A673 (cell line): ENCODE measurements at regions not wholly inside any gene's neighbourhood (a gene's known extent, or its start where the extent isn't known, plus 50 kb on each side); places are given as distances from the start of the nearest gene placed in this dataset.

Source experiments
- BruUV-seq: library from RNA; stranded (reverse); fragments of 400-500 nt; replicated peaks from 2 replicates; lab custom pipeline; 2021; lab: Mats Ljungman, UMichigan
- CTCF ChIA-PET: fragments of 300-600 bp; sonication (Branson Sonifier 250); formaldehyde crosslinking; loops from one replicate; lab custom pipeline; 2022; ENCODE audit warnings: antibody characterized with exemption; lab: Charles Lee
- POLR2A ChIA-PET: fragments of 300-600 bp; sonication (Branson Sonifier 250); formaldehyde crosslinking; loops from one replicate; lab custom pipeline; 2022; ENCODE audit warnings: antibody characterized with exemption; ENCODE audit not compliant: low non-redundant PET; lab: Charles Lee
- DNase-seq: peaks from one replicate; pipeline ENCODE4 v3.0.0-alpha.2; 2015; ENCODE audit warnings: low spot score
- H3K27ac ChIP-seq: fragments of 200-600 bp; sonication (generic); 2 replicates; pipeline ENCODE4 v1.5.1; 2016; ENCODE audit warnings: mixed run types, low read depth, mild to moderate bottlenecking, mixed read lengths, antibody characterized with exemption, low read length; ENCODE audit not compliant: poor library complexity, severe bottlenecking
- H3K27me3 ChIP-seq: fragments of 200-600 bp; sonication (generic); replicated peaks from 2 replicates; pipeline ENCODE4 v1.6.1; 2017; ENCODE audit warnings: mixed run types, low read depth, mild to moderate bottlenecking, mixed read lengths, antibody characterized with exemption, low read length; ENCODE audit not compliant: insufficient read depth, poor library complexity
- H3K36me3 ChIP-seq: fragments of 200-600 bp; sonication (generic); 2 replicates; pipeline ENCODE4 v1.6.1; 2016; ENCODE audit warnings: mixed run types, mild to moderate bottlenecking, mixed read lengths, antibody characterized with exemption, low read length; ENCODE audit not compliant: insufficient read depth, poor library complexity, severe bottlenecking
- H3K4me1 ChIP-seq: fragments of 200-600 bp; sonication (generic); 2 replicates; pipeline ENCODE4 v1.6.1; 2017; ENCODE audit warnings: mixed run types, mild to moderate bottlenecking, mixed read lengths, antibody characterized with exemption, low read length; ENCODE audit not compliant: insufficient read depth, poor library complexity, severe bottlenecking
- H3K4me3 ChIP-seq: fragments of 200-600 bp; sonication (generic); 2 replicates; pipeline ENCODE4 v1.5.1; 2016; ENCODE audit warnings: low read depth, mixed run types, mild to moderate bottlenecking, mixed read lengths, low read length; ENCODE audit not compliant: poor library complexity, severe bottlenecking
- H3K9me3 ChIP-seq: fragments of 200-600 bp; sonication (generic); 2 replicates; pipeline ENCODE4 v1.6.1; 2016; ENCODE audit warnings: mixed run types, low read depth, mild to moderate bottlenecking, mixed read lengths, antibody characterized with exemption, low read length; ENCODE audit not compliant: poor library complexity, severe bottlenecking
- CTCF ChIP-seq: fragments of 300-800, 200-600 bp; sonication (generic); conservative IDR thresholded peaks from 2 replicates; pipeline ENCODE4 v1.5.1; 2017; ENCODE audit warnings: low read depth, mild to moderate bottlenecking, antibody characterized with exemption, low read length, moderate library complexity, mixed read lengths
- EZH2 ChIP-seq: fragments of 200-600 bp; sonication (generic); IDR thresholded peaks from 2 replicates; pipeline ENCODE4 v1.6.1; 2017; ENCODE audit warnings: borderline replicate concordance, low read depth, mild to moderate bottlenecking, mixed read lengths, antibody characterized with exemption, low read length; ENCODE audit not compliant: poor library complexity, severe bottlenecking
- intact Hi-C: fragments of 100-400 bp; cut with micrococcal nuclease; formaldehyde crosslinking; loops from one replicate; pipeline ENCODE4 v1.10.0; 2022; ENCODE audit not compliant: unreplicated experiment

GRCh38 chr2:479031-479430 is 191.1 kb upstream of the ALKAL2 start:
- no peak for DNase-seq
- POLR2A ChIA-PET: no interaction called here
- BruUV-seq: no TSS peak
- no peak overlapping the region for H3K27ac ChIP-seq
- H3K4me3 ChIP-seq: no peak overlapping the region
- H3K36me3 ChIP-seq: no peaks in the 10 kb centered on the region
- TF ChIP-seq EZH2: no peak
- TF ChIP-seq CTCF: no peak
- peaks cover 8% of the 10 kb centered on the region for H3K27me3 ChIP-seq
- H3K4me1 ChIP-seq: no peaks in the 10 kb centered on the region
- no peaks in the 10 kb centered on the region for H3K9me3 ChIP-seq
- intact Hi-C loops: no loop called here
- CTCF ChIA-PET: no interaction called here

- Histone ChIP-seq H3K27me3 (peaks cover 19% of the 10 kb centered on the region), H3K4me3 (no peak overlapping the region), H3K36me3 (no peaks in the 10 kb centered on the region), H3K27ac (no peak overlapping the region), H3K9me3 (peaks cover 9% of the 10 kb centered on the region), H3K4me1 (peaks cover 9% of the 10 kb centered on the region)
- intact Hi-C loops: no loop called here
- TF ChIP-seq EZH2 (no peak), CTCF (no peak)
- no TSS peak for BruUV-seq
- no peak for DNase-seq
- ChIA-PET POLR2A (no interaction called here), CTCF (no interaction called here)
Observed at GRCh38 chr2:471560-471959, 183.7 kb upstream of the ALKAL2 start.

GRCh38 chr2:469514-469913 is 181.6 kb upstream of the ALKAL2 start:
- peaks cover 9% of the 10 kb centered on the region for H3K9me3 ChIP-seq
- no TSS peak for BruUV-seq
- POLR2A ChIA-PET: no interaction called here
- H3K36me3 ChIP-seq: no peaks in the 10 kb centered on the region
- no peak overlapping the region for H3K27ac ChIP-seq
- TF ChIP-seq CTCF (no peak), EZH2 (no peak)
- intact Hi-C loops: no loop called here
- DNase-seq: no peak
- H3K27me3 ChIP-seq: peaks cover 19% of the 10 kb centered on the region
- no peak overlapping the region for H3K4me3 ChIP-seq
- peaks cover 9% of the 10 kb centered on the region for H3K4me1 ChIP-seq
- CTCF ChIA-PET: no interaction called here
